GM12865 (cell line): ENCODE measurements at regions not wholly inside any gene's neighbourhood (a gene's known extent, or its start where the extent isn't known, plus 50 kb on each side); places are given as distances from the start of the nearest gene placed in this dataset.
A peak's percentile ranks its signal among the peaks of the same experiment; 100 is the strongest.
"Not testable (repeated sequence)": the region's sequence is repeated elsewhere in the genome, so short reads cannot be mapped to it uniquely, and the experiment has no call there.

Experiments
- DNase-seq: peaks from one replicate; pipeline ENCODE4 v3.0.0; 2010; ENCODE audit warnings: low read depth
- H3K4me3 ChIP-seq: 2 replicates; pipeline ENCODE4 v1.5.1; 2011; ENCODE audit warnings: mild to moderate bottlenecking, low read depth, low read length, control low read depth
- TF ChIP-seq, protein P1 (sequence below): IDR thresholded peaks from 2 replicates; pipeline ENCODE4 v1.5.1; 2011; ENCODE audit warnings: low read length, control low read depth, low read depth, inconsistent platforms; ENCODE audit not compliant: insufficient read depth; ENCODE audit errors: missing control alignments

DNA sequence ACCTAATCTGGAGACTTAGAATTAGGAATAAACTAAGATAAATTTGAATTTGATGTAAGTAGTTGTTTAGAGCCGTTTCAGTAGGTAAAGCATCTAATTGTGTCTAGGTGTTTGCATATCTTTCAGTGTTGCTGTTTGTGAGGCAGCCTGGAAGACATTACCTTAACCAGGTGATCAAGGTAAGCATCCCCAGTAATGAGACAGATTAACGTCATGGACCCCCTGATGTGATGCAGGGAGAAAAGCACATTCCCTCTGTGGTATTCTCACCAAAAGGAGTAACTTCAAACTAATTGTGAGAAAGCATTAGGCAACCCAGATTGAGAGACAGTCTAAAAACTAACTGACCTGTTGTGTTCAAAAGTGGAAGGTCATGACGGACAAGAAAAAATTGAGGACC is 251.6 kb downstream of the NUAK1 start:
- TF ChIP-seq, protein P1, sequence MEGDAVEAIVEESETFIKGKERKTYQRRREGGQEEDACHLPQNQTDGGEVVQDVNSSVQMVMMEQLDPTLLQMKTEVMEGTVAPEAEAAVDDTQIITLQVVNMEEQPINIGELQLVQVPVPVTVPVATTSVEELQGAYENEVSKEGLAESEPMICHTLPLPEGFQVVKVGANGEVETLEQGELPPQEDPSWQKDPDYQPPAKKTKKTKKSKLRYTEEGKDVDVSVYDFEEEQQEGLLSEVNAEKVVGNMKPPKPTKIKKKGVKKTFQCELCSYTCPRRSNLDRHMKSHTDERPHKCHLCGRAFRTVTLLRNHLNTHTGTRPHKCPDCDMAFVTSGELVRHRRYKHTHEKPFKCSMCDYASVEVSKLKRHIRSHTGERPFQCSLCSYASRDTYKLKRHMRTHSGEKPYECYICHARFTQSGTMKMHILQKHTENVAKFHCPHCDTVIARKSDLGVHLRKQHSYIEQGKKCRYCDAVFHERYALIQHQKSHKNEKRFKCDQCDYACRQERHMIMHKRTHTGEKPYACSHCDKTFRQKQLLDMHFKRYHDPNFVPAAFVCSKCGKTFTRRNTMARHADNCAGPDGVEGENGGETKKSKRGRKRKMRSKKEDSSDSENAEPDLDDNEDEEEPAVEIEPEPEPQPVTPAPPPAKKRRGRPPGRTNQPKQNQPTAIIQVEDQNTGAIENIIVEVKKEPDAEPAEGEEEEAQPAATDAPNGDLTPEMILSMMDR = no peak
- no peak for DNase-seq
- H3K4me3 ChIP-seq = no peak overlapping the region

DNA sequence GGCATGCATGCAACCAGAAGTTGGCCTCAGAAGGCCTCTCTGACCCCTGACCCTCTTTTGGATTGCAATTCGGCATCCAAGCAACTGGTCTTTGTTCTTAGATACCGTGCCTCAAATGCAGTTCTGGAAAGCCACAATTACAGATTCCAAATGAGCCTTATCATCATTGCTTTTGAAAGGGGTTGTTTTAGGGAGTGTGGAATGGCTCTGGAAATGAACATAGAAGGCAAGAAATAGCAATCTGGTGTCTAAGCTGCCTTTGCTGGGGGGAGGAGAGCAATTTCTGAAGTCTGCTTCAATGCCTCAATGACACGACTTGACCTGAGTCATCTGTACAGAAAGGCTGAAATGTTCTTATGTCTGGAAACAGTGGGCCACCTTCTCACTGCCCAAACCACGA is 250.1 kb downstream of the NUAK1 start:
- DNase-seq = no peak
- TF ChIP-seq, protein P1 = no peak
- H3K4me3 ChIP-seq = no peak overlapping the region

DNA sequence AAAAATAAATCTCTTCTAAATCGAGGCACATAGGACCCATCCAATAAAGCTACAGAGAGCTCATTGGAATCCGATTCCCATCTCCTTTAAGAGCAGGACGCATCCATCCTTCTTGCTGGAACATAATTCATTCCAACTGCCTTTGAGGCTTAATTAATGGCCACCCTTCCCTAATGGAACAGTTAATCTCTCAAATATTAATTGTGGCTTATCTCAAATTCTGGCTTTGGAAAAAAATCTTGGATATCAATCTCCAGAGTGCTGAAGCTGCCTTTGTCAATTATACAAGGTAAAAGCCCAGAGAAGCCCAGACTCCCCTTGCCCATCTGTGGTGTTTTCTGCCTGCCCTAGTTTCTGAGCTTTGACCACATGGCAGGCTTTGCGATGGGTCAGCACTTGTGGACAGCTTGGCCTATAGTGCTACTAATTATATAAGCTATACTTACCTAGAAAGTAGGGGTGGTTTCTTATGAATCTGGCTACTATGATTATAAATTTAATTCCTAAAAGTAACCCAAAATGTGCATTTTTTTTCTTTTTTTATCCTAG is 246.3 kb downstream of the NUAK1 start:
- no peak for DNase-seq
- TF ChIP-seq, protein P1 = no peak

DNA sequence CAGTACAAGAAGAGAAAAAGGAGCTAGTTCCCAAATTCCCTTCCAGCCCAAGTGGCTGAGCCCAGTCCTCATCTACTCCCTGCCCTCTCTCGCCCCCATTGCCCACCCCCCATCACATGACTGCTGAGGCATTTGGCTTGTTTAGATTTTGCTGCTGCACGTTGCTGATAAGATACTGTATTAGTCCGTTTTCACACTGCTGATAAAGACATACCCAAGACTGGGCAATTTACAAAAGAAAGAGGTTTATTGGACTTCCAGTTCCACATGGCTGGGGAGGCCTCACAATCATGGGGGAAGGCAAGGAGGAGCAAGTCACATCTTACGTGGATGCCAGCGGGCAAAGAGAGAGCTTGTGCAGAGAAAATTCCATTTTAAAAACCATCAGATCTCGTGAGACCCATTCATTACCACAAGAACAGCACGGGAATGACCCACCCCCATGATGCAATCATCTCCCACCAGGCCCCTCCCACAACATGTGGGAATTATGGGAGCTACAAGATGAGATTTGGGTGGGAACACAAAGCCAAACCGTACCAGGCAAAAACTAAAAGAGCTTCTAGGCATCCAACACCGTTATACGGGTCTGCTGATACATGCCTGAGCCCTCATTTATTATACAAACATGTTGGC is 243.4 kb downstream of the NUAK1 start:
- DNase-seq, H3K4me3 ChIP-seq: not testable (repeated sequence)

More for the DNA sequence above, 246.3 kb downstream of the NUAK1 start:
- no peak overlapping the region for H3K4me3 ChIP-seq

DNA sequence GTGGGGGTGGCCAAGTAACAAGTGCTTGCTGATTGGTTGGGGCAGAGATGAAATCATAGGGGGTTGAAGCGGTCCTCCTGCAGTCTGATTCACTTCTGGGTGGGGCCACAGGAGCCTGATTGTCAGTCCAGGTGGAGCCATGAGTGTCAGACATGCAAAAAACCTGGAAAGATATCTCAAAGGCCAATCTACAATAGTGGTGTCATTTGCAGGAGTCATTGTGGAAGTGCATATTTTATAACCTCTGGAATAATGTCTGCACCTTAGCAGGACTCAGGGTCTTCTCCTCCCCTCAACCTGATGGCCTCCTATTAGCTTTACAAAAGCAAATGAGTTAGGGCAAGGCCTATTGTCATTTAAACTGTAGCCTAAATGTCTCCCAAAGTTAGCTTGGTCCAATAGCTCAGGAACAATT is 241.4 kb downstream of the NUAK1 start:
- TF ChIP-seq, protein P1 = no peak
- no peak overlapping the region for H3K4me3 ChIP-seq
- no peak for DNase-seq

DNA sequence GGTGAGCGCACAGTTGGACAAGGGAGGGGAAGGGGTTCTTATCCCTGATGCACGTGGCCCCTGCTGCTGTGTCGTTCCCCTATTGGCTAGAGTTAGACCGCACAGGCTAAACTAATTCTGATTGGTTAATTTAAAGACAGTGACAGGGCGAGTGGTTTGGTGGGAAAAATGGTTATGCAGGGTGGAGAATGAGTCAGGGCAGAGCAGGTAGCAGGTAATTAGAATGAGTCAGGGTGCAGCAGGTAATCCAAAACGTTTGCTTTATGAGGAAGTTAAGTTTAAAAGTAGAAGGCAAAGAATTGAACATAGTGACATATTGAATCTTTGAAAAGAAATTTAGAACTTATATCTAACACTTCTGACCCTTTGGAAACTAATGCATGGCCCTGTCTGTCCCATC is 240.5 kb downstream of the NUAK1 start:
- not testable (repeated sequence) for H3K4me3 ChIP-seq, DNase-seq

DNA sequence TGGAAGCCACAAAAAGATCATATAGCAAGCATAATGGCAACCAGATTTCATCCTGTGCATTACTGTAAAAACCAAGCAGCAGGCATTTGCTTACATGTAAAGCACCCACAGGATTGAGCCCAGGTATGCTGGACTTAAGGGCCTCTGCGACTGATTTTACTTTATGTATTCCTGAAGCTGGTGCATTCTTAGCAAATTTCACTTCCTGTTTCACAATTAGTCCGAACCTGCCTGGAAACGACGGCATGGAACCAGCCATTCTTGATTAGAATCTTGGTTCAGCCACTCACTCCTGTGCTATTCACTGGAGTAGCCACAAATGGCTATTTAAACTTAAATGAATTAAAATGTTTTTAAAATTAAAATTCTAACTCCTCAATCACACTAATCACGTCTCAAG is 239.2 kb downstream of the NUAK1 start:
- DNase-seq = peak; percentile 10
- no peak overlapping the region for H3K4me3 ChIP-seq
- TF ChIP-seq, protein P1 = no peak

DNA sequence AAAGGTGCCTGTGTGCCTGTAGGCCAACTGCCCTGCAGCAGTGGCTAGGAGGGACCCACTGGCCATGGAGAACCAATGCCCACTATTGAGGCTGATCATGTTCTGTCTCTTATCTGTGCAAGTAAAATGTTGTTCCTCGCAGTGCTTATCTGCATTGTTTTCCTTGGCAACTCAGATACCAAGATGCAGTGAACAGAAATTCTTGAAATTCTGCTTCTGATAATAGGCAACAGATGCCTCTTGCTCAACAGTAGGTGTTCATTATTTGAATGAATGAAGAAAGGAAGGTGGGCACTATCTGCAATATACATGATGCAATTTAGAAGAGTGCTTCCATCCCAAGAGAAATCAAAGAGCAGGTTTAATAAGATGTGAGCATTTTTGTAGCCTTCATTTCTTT is 232.2 kb downstream of the NUAK1 start:
- H3K4me3 ChIP-seq = no peak overlapping the region
- DNase-seq = no peak
- TF ChIP-seq, protein P1 = no peak
